SK-N-SH treated with all-trans-retinoic acid at 6 μM for 48 hours (cell line): ENCODE measurements at regions not wholly inside any gene's neighbourhood (a gene's known extent, or its start where the extent isn't known, plus 50 kb on each side); places are given as distances from the start of the nearest gene placed in this dataset.

Experiments
- ATAC-seq: fragments of 200-7000 bp; cut with Tn5 transposase; 3 replicates; pipeline ENCODE4 v1.9.1; 2020; ENCODE audit warnings: mild to moderate bottlenecking, moderate library complexity
- ARNTL ChIP-seq: fragments of 450-650 bp; formaldehyde crosslinking; IDR thresholded peaks from 2 replicates; pipeline ENCODE4 v1.5.0; 2020; ENCODE audit warnings: low read depth, mild to moderate bottlenecking, moderate library complexity, borderline replicate concordance
- BACH2 ChIP-seq: fragments of 250-450 bp; sonication (Bioruptor Pico); IDR thresholded peaks from 2 replicates; pipeline ENCODE4 v1.9.0; 2021; ENCODE audit warnings: mild to moderate bottlenecking, borderline replicate concordance
- CSDC2 ChIP-seq: fragments of 250-450 bp; sonication (Bioruptor Pico); IDR thresholded peaks from 2 replicates; pipeline ENCODE4 v1.5.0; 2020; ENCODE audit warnings: mild to moderate bottlenecking, moderate library complexity
- CSRNP3 ChIP-seq: fragments of 250-450 bp; sonication (Bioruptor Pico); IDR thresholded peaks from 2 replicates; pipeline ENCODE4 v1.5.1; 2021; ENCODE audit warnings: mild to moderate bottlenecking, moderate library complexity
- ESRRG ChIP-seq: fragments of 250-450 bp; sonication (Bioruptor Pico); IDR thresholded peaks from 2 replicates; pipeline ENCODE4 v1.6.1; 2021; ENCODE audit warnings: mild to moderate bottlenecking
- GLIS3 ChIP-seq: fragments of 250-450 bp; sonication (Bioruptor Pico); IDR thresholded peaks from 2 replicates; pipeline ENCODE4 v1.5.0; 2020; ENCODE audit warnings: mild to moderate bottlenecking, moderate library complexity
- ISL1 ChIP-seq: fragments of 250-450 bp; sonication (Bioruptor Pico); IDR thresholded peaks from 2 replicates; pipeline ENCODE4 v2.1.2; 2022; ENCODE audit warnings: mild to moderate bottlenecking, moderate library complexity
- OSR1 ChIP-seq: fragments of 250-450 bp; sonication (Bioruptor Pico); IDR thresholded peaks from 2 replicates; pipeline ENCODE4 v1.8.0; 2022; ENCODE audit warnings: moderate library complexity, mild to moderate bottlenecking, inconsistent platforms
- PATZ1 ChIP-seq: fragments of 250-450 bp; sonication (Bioruptor Pico); IDR thresholded peaks from 2 replicates; pipeline ENCODE4 v1.8.0; 2020; ENCODE audit warnings: mild to moderate bottlenecking, moderate library complexity, borderline replicate concordance
- RARB ChIP-seq: fragments of 250-450 bp; sonication (Bioruptor Pico); IDR thresholded peaks from 2 replicates; pipeline ENCODE4 v1.8.0; 2021; ENCODE audit warnings: mild to moderate bottlenecking, moderate library complexity
- SNAI2 ChIP-seq: fragments of 250-450 bp; sonication (Bioruptor Pico); IDR thresholded peaks from 2 replicates; pipeline ENCODE4 v1.5.0; 2020; ENCODE audit warnings: mild to moderate bottlenecking, moderate library complexity
- TCF4 ChIP-seq: fragments of 250-450 bp; sonication (Bioruptor Pico); IDR thresholded peaks from 2 replicates; pipeline ENCODE4 v1.8.0; 2021; ENCODE audit warnings: mild to moderate bottlenecking, moderate library complexity, borderline replicate concordance
- TOX ChIP-seq: fragments of 250-450 bp; sonication (Bioruptor Pico); IDR thresholded peaks from 2 replicates; pipeline ENCODE4 v1.8.0; 2021; ENCODE audit warnings: mild to moderate bottlenecking, moderate library complexity, borderline replicate concordance
- ZFP3 ChIP-seq: fragments of 250-450 bp; sonication (Bioruptor Pico); IDR thresholded peaks from 2 replicates; pipeline ENCODE4 v1.5.0; 2020; ENCODE audit warnings: mild to moderate bottlenecking, moderate library complexity
- ZNF565 ChIP-seq: fragments of 450-650 bp; formaldehyde crosslinking; conservative IDR thresholded peaks from 2 replicates; pipeline ENCODE4 v1.5.0; 2020; ENCODE audit warnings: low read depth, mild to moderate bottlenecking, moderate library complexity
- ZNF70 ChIP-seq: fragments of 450-650 bp; formaldehyde crosslinking; IDR thresholded peaks from 2 replicates; pipeline ENCODE4 v1.5.0; 2020; ENCODE audit warnings: mild to moderate bottlenecking, moderate library complexity
- ZNF8 ChIP-seq: fragments of 450-650 bp; formaldehyde crosslinking; IDR thresholded peaks from 2 replicates; pipeline ENCODE4 v1.5.0; 2020; ENCODE audit warnings: mild to moderate bottlenecking, moderate library complexity
- TF ChIP-seq, protein P1 (sequence below): fragments of 250-450 bp; sonication (Bioruptor Pico); IDR thresholded peaks from 2 replicates; pipeline ENCODE4 v1.5.0; 2020; ENCODE audit warnings: mild to moderate bottlenecking, moderate library complexity
- TF ChIP-seq, protein P2 (sequence below): fragments of 250-450 bp; sonication (Bioruptor Pico); IDR thresholded peaks from 2 replicates; pipeline ENCODE4 v1.8.0; 2021; ENCODE audit warnings: low read depth, mild to moderate bottlenecking, moderate library complexity, borderline replicate concordance

DNA sequence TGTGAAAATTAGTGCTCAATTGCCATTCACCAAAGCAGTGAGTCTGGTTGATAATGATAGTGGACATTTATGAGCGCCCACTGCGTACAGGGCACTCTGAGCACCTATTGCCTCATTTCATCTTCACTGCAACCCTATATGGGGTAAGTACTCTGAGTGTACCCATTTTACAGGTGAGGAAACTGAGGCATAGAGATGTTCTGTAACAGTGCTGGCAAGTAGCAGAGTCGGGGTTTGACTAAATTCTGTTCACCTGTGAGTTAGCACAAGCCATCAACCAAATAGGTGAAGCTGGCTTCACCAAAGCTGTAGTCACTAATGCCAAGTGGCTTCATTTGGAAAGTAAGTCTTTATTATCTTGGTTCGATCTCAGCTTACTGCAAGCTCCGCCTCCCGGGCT, 135.8 kb downstream of the SPAG6 start:
- TF ChIP-seq RARB (CRISPR knock-in tag) (no peak), SNAI2 (no peak), ISL1 (CRISPR knock-in tag) (no peak), ZNF70 (no peak), ARNTL (CRISPR knock-in tag) (no peak), OSR1 (no peak), CSDC2 (CRISPR knock-in tag) (no peak), ZNF8 (CRISPR knock-in tag) (no peak), ZNF565 (CRISPR knock-in tag) (no peak)
- TF ChIP-seq, protein P1, sequence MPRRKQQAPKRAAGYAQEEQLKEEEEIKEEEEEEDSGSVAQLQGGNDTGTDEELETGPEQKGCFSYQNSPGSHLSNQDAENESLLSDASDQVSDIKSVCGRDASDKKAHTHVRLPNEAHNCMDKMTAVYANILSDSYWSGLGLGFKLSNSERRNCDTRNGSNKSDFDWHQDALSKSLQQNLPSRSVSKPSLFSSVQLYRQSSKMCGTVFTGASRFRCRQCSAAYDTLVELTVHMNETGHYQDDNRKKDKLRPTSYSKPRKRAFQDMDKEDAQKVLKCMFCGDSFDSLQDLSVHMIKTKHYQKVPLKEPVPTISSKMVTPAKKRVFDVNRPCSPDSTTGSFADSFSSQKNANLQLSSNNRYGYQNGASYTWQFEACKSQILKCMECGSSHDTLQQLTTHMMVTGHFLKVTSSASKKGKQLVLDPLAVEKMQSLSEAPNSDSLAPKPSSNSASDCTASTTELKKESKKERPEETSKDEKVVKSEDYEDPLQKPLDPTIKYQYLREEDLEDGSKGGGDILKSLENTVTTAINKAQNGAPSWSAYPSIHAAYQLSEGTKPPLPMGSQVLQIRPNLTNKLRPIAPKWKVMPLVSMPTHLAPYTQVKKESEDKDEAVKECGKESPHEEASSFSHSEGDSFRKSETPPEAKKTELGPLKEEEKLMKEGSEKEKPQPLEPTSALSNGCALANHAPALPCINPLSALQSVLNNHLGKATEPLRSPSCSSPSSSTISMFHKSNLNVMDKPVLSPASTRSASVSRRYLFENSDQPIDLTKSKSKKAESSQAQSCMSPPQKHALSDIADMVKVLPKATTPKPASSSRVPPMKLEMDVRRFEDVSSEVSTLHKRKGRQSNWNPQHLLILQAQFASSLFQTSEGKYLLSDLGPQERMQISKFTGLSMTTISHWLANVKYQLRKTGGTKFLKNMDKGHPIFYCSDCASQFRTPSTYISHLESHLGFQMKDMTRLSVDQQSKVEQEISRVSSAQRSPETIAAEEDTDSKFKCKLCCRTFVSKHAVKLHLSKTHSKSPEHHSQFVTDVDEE (CRISPR knock-in tag) = no peak
- TF ChIP-seq, protein P2, sequence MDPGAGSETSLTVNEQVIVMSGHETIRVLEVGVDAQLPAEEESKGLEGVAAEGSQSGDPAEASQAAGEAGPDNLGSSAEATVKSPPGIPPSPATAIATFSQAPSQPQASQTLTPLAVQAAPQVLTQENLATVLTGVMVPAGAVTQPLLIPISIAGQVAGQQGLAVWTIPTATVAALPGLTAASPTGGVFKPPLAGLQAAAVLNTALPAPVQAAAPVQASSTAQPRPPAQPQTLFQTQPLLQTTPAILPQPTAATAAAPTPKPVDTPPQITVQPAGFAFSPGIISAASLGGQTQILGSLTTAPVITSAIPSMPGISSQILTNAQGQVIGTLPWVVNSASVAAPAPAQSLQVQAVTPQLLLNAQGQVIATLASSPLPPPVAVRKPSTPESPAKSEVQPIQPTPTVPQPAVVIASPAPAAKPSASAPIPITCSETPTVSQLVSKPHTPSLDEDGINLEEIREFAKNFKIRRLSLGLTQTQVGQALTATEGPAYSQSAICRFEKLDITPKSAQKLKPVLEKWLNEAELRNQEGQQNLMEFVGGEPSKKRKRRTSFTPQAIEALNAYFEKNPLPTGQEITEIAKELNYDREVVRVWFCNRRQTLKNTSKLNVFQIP = no peak
- TF ChIP-seq, all 23 proteins: peak for 0
- ATAC-seq = no peak

DNA sequence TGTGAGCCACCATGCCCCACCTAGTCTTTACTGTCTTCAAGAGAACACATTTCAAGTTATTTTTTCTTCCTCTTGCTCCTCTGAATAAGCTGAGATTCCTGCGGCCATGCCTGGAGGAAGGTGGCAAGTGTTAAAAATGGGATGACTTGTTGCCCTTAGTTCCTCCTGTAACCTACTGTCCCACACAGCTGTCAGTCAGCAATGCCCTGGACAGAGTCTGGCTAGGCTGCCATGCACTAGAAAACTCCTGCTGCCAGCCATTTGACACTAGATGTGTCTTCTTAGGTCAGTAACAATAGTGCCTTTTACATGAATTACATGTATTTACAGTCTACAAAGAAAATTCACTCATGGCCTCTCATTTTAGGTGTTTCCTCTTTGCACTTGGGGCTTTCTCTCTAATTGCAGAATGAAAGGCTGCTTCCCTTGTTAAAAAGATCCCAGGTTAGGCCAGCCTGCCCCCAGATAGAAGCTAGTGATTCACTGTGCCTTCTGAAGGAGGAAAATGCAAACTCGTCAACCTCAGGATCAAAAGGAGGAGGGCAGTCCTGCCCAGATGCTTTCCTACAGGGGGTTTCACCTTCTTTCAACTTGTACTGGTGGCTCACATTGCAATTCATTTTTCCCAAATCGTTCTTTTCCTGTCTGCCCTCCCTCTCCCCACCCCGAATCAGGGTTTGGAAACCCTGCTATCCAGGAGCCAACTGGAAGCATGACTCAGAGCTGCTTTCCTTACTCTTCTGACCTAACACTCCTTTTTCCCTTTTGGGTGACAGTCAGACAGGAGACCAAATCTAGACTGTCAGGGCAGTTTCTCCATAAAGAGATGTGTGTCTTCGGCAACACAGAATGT, 136.6 kb downstream of the SPAG6 start:
- TF ChIP-seq, protein P1 (CRISPR knock-in tag) = no peak
- TF ChIP-seq OSR1 = no peak
- peak; percentile 67 for ATAC-seq

DNA sequence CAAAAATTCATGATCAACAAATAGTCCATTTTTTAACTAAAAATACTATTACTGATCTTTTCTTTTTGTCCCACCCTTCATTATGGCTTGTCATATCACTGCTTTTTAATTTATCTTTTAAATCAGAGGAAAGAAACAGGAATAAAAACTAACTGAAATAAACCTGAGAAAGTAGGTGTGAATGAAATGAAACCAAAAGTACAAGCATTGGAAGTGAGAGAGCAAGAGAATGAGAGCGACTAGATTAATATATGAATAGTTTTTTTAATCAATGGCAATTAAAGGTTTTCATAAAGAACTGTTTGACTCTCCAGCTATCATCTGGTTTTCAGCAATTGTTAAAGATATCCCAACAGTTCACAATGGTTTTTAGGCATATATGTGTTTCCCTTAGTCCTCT, 137.8 kb downstream of the SPAG6 start:
- TF ChIP-seq OSR1 = no peak
- no peak for TF ChIP-seq ZNF565 (CRISPR knock-in tag)
- TF ChIP-seq ESRRG (CRISPR knock-in tag) = no peak
- TF ChIP-seq RARB (CRISPR knock-in tag) = no peak
- TF ChIP-seq BACH2 (CRISPR knock-in tag) = no peak
- TF ChIP-seq TOX (CRISPR knock-in tag) = no peak
- TF ChIP-seq ISL1 (CRISPR knock-in tag) = no peak
- TF ChIP-seq, protein P1 (CRISPR knock-in tag) = no peak
- TF ChIP-seq ZFP3 (CRISPR knock-in tag) = no peak
- no peak for TF ChIP-seq CSRNP3
- TF ChIP-seq PATZ1 (CRISPR knock-in tag) = no peak
- TF ChIP-seq GLIS3 (CRISPR knock-in tag) = no peak
- TF ChIP-seq ZNF8 (CRISPR knock-in tag) = no peak
- TF ChIP-seq, protein P2 = no peak
- no peak for TF ChIP-seq ARNTL (CRISPR knock-in tag)
- no peak for TF ChIP-seq TCF4 (CRISPR knock-in tag)
- ATAC-seq = no peak
